Progenitor cell of endocrine pancreas (in vitro differentiated cells): ENCODE measurements at regions not wholly inside any gene's neighbourhood (a gene's known extent, or its start where the extent isn't known, plus 50 kb on each side); places are given as distances from the start of the nearest gene placed in this dataset.

Experiments
- DNase-seq: peaks from one replicate; pipeline ENCODE4 v3.0.0; 2021; ENCODE audit warnings: low spot score; ENCODE audit not compliant: unreplicated experiment
- H3K27ac Mint-ChIP-seq: 2 replicates; pipeline ENCODE4 v1.8.0; 2021; ENCODE audit warnings: mild to moderate bottlenecking, moderate library complexity, mixed read lengths
- H3K27me3 Mint-ChIP-seq: 2 replicates; pipeline ENCODE4 v1.8.0; 2021; ENCODE audit warnings: mixed read lengths
- H3K36me3 Mint-ChIP-seq: 2 replicates; pipeline ENCODE4 v1.8.0; 2022; ENCODE audit warnings: mixed read lengths; ENCODE audit not compliant: insufficient read depth
- H3K4me1 Mint-ChIP-seq: 2 replicates; pipeline ENCODE4 v1.8.0; 2021; ENCODE audit warnings: low read depth, mixed read lengths
- H3K4me3 Mint-ChIP-seq: 2 replicates; pipeline ENCODE4 v1.8.0; 2021; ENCODE audit warnings: low read depth, mild to moderate bottlenecking, moderate library complexity, mixed read lengths
- H3K9me3 Mint-ChIP-seq: 2 replicates; pipeline ENCODE4 v1.8.0; 2021; ENCODE audit warnings: low read depth, mixed read lengths
- CTCF ChIP-seq: fragments of 200-600 bp; sonication (generic); IDR thresholded peaks from one replicate; pipeline ENCODE4 v1.5.0; 2021; ENCODE audit warnings: antibody characterized with exemption, mild to moderate bottlenecking; ENCODE audit not compliant: unreplicated experiment

GRCh38 chr13:44695520-44695919 lies 119.4 kb upstream of the TSC22D1 start:
- peaks cover 5% of the 10 kb centered on the region for H3K4me1 Mint-ChIP-seq
- no peaks in the 10 kb centered on the region for H3K36me3 Mint-ChIP-seq
- TF ChIP-seq CTCF = no peak
- no peak for DNase-seq
- no peak overlapping the region for H3K27ac Mint-ChIP-seq
- no peak overlapping the region for H3K4me3 Mint-ChIP-seq
- no peaks in the 10 kb centered on the region for H3K27me3 Mint-ChIP-seq
- no peaks in the 10 kb centered on the region for H3K9me3 Mint-ChIP-seq

DNA sequence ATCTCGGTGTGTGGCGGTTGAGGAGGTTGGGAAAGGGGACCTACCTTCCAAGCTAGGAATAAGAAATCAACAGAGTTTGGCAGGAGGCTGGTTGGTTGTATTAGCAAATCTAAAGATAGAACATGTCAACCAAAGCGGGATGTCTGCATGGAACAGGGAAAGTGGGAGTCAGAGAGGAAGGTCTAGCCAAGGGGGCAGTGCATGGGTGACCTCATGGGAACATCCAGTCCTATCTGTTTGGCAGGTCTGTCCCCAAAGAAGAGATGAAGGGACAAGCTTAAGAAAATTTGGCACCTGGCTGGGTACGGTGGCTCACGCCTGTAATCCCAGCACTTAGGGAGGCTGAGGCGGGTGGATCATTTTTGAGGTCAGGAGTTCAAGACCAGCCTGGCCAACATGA lies 118.7 kb upstream of the TSC22D1 start:
- DNase-seq = no peak
- no peak for TF ChIP-seq CTCF

DNA sequence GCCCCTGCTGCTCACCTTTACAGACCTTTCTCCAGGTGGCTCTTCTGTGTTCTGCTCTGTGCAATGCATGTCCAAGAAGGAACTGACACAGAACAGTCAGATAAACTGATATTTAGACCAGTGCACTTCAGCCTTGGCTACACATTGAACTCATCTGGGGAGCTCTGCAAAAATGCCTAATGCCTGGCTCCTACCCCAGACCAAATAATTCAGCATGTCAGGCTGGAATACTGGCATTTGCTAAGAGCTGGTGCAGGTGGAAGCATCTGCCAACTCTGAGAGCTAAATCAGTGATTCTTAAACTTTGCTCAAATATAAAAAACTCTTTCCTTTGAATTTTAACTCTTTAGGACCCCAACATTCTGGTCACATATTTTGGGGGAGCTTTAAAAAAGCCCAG lies 118.2 kb upstream of the TSC22D1 start:
- Mint-ChIP-seq H3K4me3 (no peak overlapping the region), H3K27ac (no peak overlapping the region), H3K36me3 (no peaks in the 10 kb centered on the region), H3K9me3 (no peaks in the 10 kb centered on the region), H3K27me3 (no peaks in the 10 kb centered on the region), H3K4me1 (peaks cover 5% of the 10 kb centered on the region)
- no peak for DNase-seq
- no peak for TF ChIP-seq CTCF

More for the DNA sequence above, 118.7 kb upstream of the TSC22D1 start:
- Mint-ChIP-seq H3K27ac (no peak overlapping the region), H3K4me1 (peaks cover 5% of the 10 kb centered on the region), H3K36me3 (no peaks in the 10 kb centered on the region), H3K27me3 (no peaks in the 10 kb centered on the region), H3K4me3 (no peak overlapping the region), H3K9me3 (no peaks in the 10 kb centered on the region)

DNA sequence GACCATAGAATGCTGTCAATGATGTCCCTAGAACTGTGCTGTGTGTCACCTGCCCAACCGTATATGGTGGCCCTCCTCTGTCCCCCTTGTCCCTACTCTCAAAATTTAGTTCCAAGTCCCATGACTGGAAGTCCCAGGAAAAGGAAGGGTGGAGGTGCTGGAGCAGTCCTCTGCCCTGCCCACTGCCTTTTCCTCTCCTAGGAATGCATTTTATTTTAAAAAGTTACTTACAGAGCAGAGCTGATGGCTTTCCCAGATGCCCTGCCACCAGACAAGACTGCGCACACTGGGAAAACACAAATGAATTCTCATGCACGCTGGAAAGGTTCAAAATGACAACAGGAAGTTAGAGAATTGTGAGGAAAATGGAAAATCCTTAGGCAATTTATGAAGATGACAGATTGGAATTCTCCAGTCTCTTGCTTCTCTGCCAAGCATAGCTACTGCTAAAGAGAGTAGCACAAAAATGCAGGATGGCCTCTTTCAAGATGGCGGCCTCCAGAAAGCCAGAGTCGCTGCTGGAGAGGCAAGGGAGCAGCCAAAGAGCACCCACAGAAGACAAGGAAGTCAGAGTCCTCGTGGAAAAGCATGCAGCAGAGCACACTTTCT lies 117.1 kb upstream of the TSC22D1 start:
- no peaks in the 10 kb centered on the region for H3K27me3 Mint-ChIP-seq
- TF ChIP-seq CTCF = no peak
- H3K4me1 Mint-ChIP-seq = peaks cover 5% of the 10 kb centered on the region
- H3K36me3 Mint-ChIP-seq = no peaks in the 10 kb centered on the region
- DNase-seq = no peak
- H3K27ac Mint-ChIP-seq = no peak overlapping the region
- no peak overlapping the region for H3K4me3 Mint-ChIP-seq
- H3K9me3 Mint-ChIP-seq = no peaks in the 10 kb centered on the region

DNA sequence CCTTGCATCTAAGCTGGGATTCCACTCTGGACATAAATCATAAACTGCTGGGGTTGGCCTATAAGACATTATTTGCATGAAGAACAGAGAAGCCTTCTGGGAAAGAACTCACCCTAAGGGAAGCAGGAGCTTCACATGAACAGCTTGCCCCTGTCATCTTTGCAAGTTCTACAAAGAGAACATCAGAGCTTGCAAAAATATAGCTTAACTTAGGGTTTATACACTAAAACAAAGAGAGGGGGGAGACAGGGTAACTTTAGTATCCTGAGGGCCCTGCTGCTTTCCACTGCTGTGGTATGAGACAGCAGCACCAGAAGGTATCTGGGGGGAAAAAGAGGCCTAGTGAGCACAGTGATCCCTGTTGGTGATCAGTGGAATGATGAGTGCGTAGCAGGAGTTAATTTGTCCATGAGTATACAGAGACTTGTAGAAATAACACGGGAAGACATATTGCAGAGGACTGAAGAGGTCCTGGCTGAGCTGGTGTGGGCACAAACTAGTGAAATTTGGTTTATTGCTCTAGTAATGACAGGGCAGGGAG lies 116.1 kb upstream of the TSC22D1 start:
- no peaks in the 10 kb centered on the region for H3K9me3 Mint-ChIP-seq
- no peak overlapping the region for H3K4me3 Mint-ChIP-seq
- no peaks in the 10 kb centered on the region for H3K36me3 Mint-ChIP-seq
- H3K4me1 Mint-ChIP-seq = peaks cover 5% of the 10 kb centered on the region
- TF ChIP-seq CTCF = no peak
- no peak overlapping the region for H3K27ac Mint-ChIP-seq
- DNase-seq = no peak
- H3K27me3 Mint-ChIP-seq = no peaks in the 10 kb centered on the region
